Smooth muscle cell (in vitro differentiated cells): ENCODE measurements at regions not wholly inside any gene's neighbourhood (a gene's known extent, or its start where the extent isn't known, plus 50 kb on each side); places are given as distances from the start of the nearest gene placed in this dataset.

ENCODE experiments used
- DNase-seq: peaks from one replicate; lab custom pipeline; 2025; ENCODE audit not compliant: unreplicated experiment; lab: John Stamatoyannopoulos, UW
- H2AFZ ChIP-seq: fragments of 200-600 bp; sonication (generic); 2 replicates; pipeline ENCODE4 v1.6.0; 2016; ENCODE audit warnings: antibody characterized with exemption, low read depth, mild to moderate bottlenecking
- H3F3A ChIP-seq: fragments of 200-600 bp; sonication (generic); 2 replicates; pipeline ENCODE4 v1.6.0; 2017; ENCODE audit warnings: antibody characterized with exemption, low read depth
- H3K27ac ChIP-seq: fragments of 200-600 bp; sonication (generic); 2 replicates; pipeline ENCODE4 v1.5.1; 2016; ENCODE audit warnings: low read depth, mild to moderate bottlenecking
- H3K27me3 ChIP-seq: fragments of 200-600 bp; sonication (generic); 2 replicates; pipeline ENCODE4 v1.6.1; 2016; ENCODE audit warnings: low read depth, mild to moderate bottlenecking
- H3K36me3 ChIP-seq: fragments of 200-600 bp; sonication (generic); 2 replicates; pipeline ENCODE4 v1.5.1; 2016; ENCODE audit warnings: low read depth
- H3K4me1 ChIP-seq: fragments of 200-600 bp; sonication (generic); 2 replicates; pipeline ENCODE4 v1.5.1; 2016; ENCODE audit warnings: low read depth
- H3K4me2 ChIP-seq: fragments of 200-600 bp; sonication (generic); 2 replicates; pipeline ENCODE4 v1.6.0; 2016; ENCODE audit warnings: mild to moderate bottlenecking
- H3K4me3 ChIP-seq: fragments of 200-600 bp; sonication (generic); 2 replicates; pipeline ENCODE4 v1.5.1; 2016; ENCODE audit warnings: mild to moderate bottlenecking
- H3K79me2 ChIP-seq: fragments of 200-600 bp; sonication (generic); 2 replicates; pipeline ENCODE4 v1.6.0; 2016; ENCODE audit warnings: low read depth, mild to moderate bottlenecking
- H3K9ac ChIP-seq: fragments of 200-600 bp; sonication (generic); 2 replicates; pipeline ENCODE4 v1.6.0; 2016; ENCODE audit warnings: low read depth
- H3K9me3 ChIP-seq: fragments of 200-600 bp; sonication (generic); replicated peaks from 2 replicates; pipeline ENCODE4 v1.5.1; 2016; ENCODE audit warnings: low read depth
- H4K20me1 ChIP-seq: fragments of 200-600 bp; sonication (generic); 2 replicates; pipeline ENCODE4 v1.6.0; 2016; ENCODE audit warnings: low read depth
- WGBS: methylation state at CpG from one replicate; pipeline ENCODE4 v1.1.7; 2016; ENCODE audit warnings: low lambda C conversion rate; 5-methylcytosine and 5-hydroxymethylcytosine counted together
- TF ChIP-seq, protein P1 (sequence below): fragments of 200-600 bp; sonication (generic); IDR thresholded peaks from 2 replicates; pipeline ENCODE4 v1.5.1; 2017; ENCODE audit warnings: borderline replicate concordance, mild to moderate bottlenecking, antibody characterized with exemption; ENCODE audit not compliant: insufficient read depth, poor library complexity, severe bottlenecking

GRCh38 chr9:16312116-16312515, 558.4 kb downstream of the BNC2 start:
- H4K20me1 ChIP-seq = no peaks in the 10 kb centered on the region
- H2AFZ ChIP-seq = no peak overlapping the region
- H3K36me3 ChIP-seq = no peaks in the 10 kb centered on the region
- no peaks in the 10 kb centered on the region for H3F3A ChIP-seq
- H3K27ac ChIP-seq = no peak overlapping the region
- DNase-seq = no peak
- no peaks in the 10 kb centered on the region for H3K79me2 ChIP-seq
- H3K9me3 ChIP-seq = no peaks in the 10 kb centered on the region
- H3K9ac ChIP-seq = no peak overlapping the region
- H3K4me1 ChIP-seq = peaks cover 13% of the 10 kb centered on the region
- H3K4me3 ChIP-seq = no peak overlapping the region
- 89% methylated on average over 6 of the region's 6 CpGs for WGBS
- no peaks in the 10 kb centered on the region for H3K27me3 ChIP-seq
- no peak overlapping the region for H3K4me2 ChIP-seq
- TF ChIP-seq, protein P1, sequence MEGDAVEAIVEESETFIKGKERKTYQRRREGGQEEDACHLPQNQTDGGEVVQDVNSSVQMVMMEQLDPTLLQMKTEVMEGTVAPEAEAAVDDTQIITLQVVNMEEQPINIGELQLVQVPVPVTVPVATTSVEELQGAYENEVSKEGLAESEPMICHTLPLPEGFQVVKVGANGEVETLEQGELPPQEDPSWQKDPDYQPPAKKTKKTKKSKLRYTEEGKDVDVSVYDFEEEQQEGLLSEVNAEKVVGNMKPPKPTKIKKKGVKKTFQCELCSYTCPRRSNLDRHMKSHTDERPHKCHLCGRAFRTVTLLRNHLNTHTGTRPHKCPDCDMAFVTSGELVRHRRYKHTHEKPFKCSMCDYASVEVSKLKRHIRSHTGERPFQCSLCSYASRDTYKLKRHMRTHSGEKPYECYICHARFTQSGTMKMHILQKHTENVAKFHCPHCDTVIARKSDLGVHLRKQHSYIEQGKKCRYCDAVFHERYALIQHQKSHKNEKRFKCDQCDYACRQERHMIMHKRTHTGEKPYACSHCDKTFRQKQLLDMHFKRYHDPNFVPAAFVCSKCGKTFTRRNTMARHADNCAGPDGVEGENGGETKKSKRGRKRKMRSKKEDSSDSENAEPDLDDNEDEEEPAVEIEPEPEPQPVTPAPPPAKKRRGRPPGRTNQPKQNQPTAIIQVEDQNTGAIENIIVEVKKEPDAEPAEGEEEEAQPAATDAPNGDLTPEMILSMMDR = no peak

GRCh38 chr9:16312962-16313546, 557.4 kb downstream of the BNC2 start:
- whole genome bisulfite sequencing = 80% methylated on average over 10 of the region's 10 CpGs
- no peaks in the 10 kb centered on the region for H3F3A ChIP-seq
- H3K36me3 ChIP-seq = no peaks in the 10 kb centered on the region
- no peak overlapping the region for H3K4me3 ChIP-seq
- peaks cover 13% of the 10 kb centered on the region for H3K4me1 ChIP-seq
- H2AFZ ChIP-seq = no peak overlapping the region
- no peak overlapping the region for H3K9ac ChIP-seq
- no peaks in the 10 kb centered on the region for H3K9me3 ChIP-seq
- H3K4me2 ChIP-seq = no peak overlapping the region
- H3K79me2 ChIP-seq = no peaks in the 10 kb centered on the region
- no peak for DNase-seq
- TF ChIP-seq, protein P1 = no peak
- no peaks in the 10 kb centered on the region for H4K20me1 ChIP-seq
- no peak overlapping the region for H3K27ac ChIP-seq
- no peaks in the 10 kb centered on the region for H3K27me3 ChIP-seq

DNA sequence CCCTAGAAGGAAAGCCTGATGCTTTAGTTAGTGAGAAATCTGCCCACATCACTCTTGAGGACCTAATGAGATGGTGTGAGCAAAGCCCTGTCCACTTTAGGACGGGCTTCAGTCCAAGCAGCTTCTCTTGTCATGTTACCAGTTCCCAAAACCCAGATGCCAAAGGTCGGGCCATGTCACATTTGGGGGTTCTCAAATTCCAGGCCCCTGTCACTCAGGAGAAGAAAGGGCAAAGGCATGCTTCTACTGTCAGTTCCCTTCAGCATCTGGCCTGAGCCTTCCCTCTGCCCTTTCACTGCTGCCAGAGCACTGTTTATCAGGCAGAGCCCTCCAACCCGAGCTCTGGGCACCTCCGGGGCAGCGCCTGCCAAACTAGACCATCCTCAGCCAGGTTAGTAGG, 556.0 kb downstream of the BNC2 start:
- Histone ChIP-seq H3K9me3 (no peaks in the 10 kb centered on the region), H3K9ac (no peak overlapping the region), H2AFZ (no peak overlapping the region), H3K27ac (no peak overlapping the region), H3K79me2 (no peaks in the 10 kb centered on the region), H4K20me1 (no peaks in the 10 kb centered on the region), H3K27me3 (no peaks in the 10 kb centered on the region), H3K36me3 (no peaks in the 10 kb centered on the region), H3K4me3 (no peak overlapping the region), H3F3A (no peaks in the 10 kb centered on the region), H3K4me2 (no peak overlapping the region), H3K4me1 (peaks cover 5% of the 10 kb centered on the region)
- no peak for DNase-seq
- TF ChIP-seq, protein P1 = no peak
- WGBS = 89% methylated on average over 5 of the region's 5 CpGs

DNA sequence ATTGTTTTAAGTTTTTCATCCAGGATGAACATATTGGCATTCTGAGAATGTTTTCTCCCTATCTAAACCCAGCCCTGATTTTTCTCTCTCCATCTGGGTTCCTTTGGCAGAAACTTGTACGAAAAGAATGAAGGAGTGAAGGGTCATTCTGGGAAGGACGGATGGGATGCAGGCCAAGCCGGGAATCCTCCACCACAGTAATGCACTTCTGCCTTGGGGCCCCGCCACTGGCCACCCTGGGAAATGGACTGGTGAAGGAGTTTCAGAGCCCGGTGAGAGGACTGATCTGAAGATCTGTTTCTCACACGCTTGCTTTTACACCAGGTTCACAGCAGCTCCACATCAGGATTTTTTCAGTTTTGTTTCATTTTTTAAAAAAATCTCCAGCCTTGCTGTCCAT, 554.8 kb downstream of the BNC2 start:
- H3F3A ChIP-seq = no peaks in the 10 kb centered on the region
- no peaks in the 10 kb centered on the region for H3K36me3 ChIP-seq
- no peak overlapping the region for H3K4me3 ChIP-seq
- TF ChIP-seq, protein P1 = no peak
- 93% methylated on average over 6 of the region's 6 CpGs for WGBS
- H3K9ac ChIP-seq = no peak overlapping the region
- H3K9me3 ChIP-seq = no peaks in the 10 kb centered on the region
- H4K20me1 ChIP-seq = no peaks in the 10 kb centered on the region
- no peak overlapping the region for H3K4me2 ChIP-seq
- no peak overlapping the region for H2AFZ ChIP-seq
- no peak for DNase-seq
- no peaks in the 10 kb centered on the region for H3K27me3 ChIP-seq
- H3K4me1 ChIP-seq = no peaks in the 10 kb centered on the region
- H3K79me2 ChIP-seq = no peaks in the 10 kb centered on the region
- no peak overlapping the region for H3K27ac ChIP-seq
